ENCODE measurements at regions not wholly inside any gene's neighbourhood (a gene's known extent, or its start where the extent isn't known, plus 50 kb on each side); places are given as distances from the start of the nearest gene placed in this dataset.

DNA sequence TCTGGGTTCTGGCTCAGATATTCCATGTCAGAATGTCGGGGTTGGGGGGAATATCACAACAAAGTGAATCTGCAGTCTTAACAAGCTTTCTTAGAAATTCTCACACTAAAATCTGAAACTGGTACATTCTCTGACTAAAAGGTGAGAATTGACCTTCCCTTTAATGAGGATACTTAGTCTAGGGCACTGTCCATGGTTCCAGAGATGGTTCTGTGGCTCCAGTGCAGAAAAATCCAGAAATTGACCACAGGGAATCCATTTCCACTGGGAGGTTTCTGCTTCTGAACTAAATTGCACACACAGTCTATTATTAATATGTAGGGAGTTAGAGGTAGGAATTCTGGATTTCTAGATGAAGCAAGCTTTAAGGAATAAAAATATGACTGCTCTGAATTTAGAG lies 171.6 kb upstream of the OBI1 start:
- TF ChIP-seq, protein P1, sequence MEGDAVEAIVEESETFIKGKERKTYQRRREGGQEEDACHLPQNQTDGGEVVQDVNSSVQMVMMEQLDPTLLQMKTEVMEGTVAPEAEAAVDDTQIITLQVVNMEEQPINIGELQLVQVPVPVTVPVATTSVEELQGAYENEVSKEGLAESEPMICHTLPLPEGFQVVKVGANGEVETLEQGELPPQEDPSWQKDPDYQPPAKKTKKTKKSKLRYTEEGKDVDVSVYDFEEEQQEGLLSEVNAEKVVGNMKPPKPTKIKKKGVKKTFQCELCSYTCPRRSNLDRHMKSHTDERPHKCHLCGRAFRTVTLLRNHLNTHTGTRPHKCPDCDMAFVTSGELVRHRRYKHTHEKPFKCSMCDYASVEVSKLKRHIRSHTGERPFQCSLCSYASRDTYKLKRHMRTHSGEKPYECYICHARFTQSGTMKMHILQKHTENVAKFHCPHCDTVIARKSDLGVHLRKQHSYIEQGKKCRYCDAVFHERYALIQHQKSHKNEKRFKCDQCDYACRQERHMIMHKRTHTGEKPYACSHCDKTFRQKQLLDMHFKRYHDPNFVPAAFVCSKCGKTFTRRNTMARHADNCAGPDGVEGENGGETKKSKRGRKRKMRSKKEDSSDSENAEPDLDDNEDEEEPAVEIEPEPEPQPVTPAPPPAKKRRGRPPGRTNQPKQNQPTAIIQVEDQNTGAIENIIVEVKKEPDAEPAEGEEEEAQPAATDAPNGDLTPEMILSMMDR (IDR thresholded peaks at IDR 0.05) = no peak
- intact Hi-C loops (cut with DNase I) = no loop called here
- ATAC-seq (no peak), DNase-seq (no peak)
- Histone ChIP-seq H3K27ac (no peak overlapping the region), H3K27me3 (ENCODE audit: low read depth) (no peaks in the 10 kb centered on the region), H3K4me1 (no peaks in the 10 kb centered on the region), H3K36me3 (no peaks in the 10 kb centered on the region), H3K9me3 (no peaks in the 10 kb centered on the region), H3K4me3 (no peak overlapping the region)

DNA sequence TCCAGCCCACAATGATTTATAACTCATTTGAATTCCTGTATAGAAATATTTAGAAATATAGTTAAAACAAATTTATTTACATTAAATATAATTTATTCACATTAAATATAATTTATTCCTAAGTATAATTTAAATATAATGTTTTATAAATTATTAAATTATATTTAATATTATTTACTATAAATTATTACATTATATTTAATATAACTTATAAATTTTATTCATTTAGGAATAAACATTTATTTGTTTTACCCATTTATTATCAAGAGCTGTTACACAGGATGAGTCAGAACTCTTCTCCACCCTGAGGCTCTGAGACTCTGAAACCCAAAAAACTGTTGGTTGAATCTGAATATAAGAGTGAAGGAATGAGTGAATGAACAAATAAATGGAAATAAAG lies 170.9 kb upstream of the OBI1 start:
- DNase-seq = no peak
- no peaks in the 10 kb centered on the region for H3K36me3 ChIP-seq
- intact Hi-C loops (cut with DNase I) = no loop called here
- TF ChIP-seq, protein P1 (IDR thresholded peaks at IDR 0.05) = no peak
- no peak overlapping the region for H3K4me3 ChIP-seq
- H3K27me3 ChIP-seq (ENCODE audit: low read depth) = no peaks in the 10 kb centered on the region
- H3K9me3 ChIP-seq = no peaks in the 10 kb centered on the region
- no peak overlapping the region for H3K27ac ChIP-seq
- no peak for ATAC-seq
- H3K4me1 ChIP-seq = no peaks in the 10 kb centered on the region

DNA sequence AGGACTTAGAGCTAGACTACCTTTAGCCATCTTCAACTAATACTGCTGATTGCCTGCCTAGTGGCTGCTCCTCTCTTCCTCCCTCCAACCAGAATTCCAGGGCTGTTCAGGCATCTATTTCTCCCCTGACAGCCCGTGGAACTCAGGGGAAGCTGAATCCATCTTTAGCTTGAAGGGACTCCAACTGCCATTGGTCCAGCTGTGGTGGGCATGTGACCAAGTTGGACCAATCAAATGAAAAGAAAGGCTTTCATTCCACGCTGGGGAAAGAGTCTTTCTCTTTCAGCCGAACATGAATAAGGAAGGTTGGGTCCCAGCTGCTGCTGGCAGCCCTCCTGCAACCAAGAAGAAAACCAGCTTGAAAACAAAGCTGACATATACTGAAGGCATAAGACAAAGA lies 168.5 kb upstream of the OBI1 start:
- H3K9me3 ChIP-seq = no peaks in the 10 kb centered on the region
- H3K27me3 ChIP-seq (ENCODE audit: low read depth) = no peaks in the 10 kb centered on the region
- H3K36me3 ChIP-seq = no peaks in the 10 kb centered on the region
- no peak overlapping the region for H3K27ac ChIP-seq
- intact Hi-C loops (cut with DNase I) = no loop called here
- ATAC-seq (no peak), DNase-seq (no peak)
- no peak overlapping the region for H3K4me3 ChIP-seq
- TF ChIP-seq, protein P1 (IDR thresholded peaks at IDR 0.05) = no peak
- H3K4me1 ChIP-seq = no peaks in the 10 kb centered on the region

DNA sequence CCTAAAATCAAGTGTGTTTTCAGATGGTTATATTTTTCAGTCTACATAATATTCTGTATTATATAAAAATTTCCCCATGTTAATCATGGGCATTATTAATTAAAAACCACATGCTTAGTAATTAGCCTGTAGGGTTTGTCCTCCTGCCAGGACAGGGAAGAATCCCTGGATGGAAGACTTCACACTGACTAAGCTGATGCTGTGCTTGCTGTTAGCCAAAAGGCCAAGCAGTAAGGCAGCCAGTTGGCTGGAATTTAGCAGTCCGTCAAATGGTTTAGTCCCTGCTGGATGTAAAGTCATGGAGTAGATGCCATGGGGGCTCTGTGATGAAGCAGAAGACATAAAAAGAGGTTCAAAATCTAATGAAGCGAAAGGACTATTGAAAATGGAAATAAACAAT lies 168.0 kb upstream of the OBI1 start:
- Histone ChIP-seq H3K27ac (no peak overlapping the region), H3K4me3 (no peak overlapping the region), H3K9me3 (no peaks in the 10 kb centered on the region), H3K36me3 (no peaks in the 10 kb centered on the region), H3K4me1 (no peaks in the 10 kb centered on the region), H3K27me3 (ENCODE audit: low read depth) (no peaks in the 10 kb centered on the region)
- no peak for DNase-seq
- ATAC-seq = no peak
- intact Hi-C loops (cut with DNase I) = no loop called here
- TF ChIP-seq, protein P1 (IDR thresholded peaks at IDR 0.05) = no peak

DNA sequence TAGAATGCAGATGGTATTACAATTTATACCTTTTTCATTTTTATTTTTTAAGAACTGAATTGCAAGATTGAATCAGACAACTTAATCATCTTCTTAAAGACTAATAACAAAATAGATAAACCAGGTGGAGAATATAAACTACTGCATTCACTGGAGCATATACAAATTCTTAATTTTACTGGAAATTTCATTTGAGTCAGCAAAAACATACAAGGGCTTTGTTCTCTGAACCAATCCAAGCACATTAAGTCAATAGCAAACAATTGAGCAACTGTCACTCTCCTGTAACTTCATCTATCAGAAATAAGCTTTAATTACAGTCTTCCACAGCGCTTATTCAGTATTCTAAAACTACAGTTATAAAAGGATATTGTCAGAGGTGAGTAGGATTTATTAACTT lies 167.4 kb upstream of the OBI1 start:
- ATAC-seq = no peak
- Histone ChIP-seq H3K4me3 (no peak overlapping the region), H3K27ac (no peak overlapping the region)

More for the DNA sequence above, 167.4 kb upstream of the OBI1 start:
- H3K9me3 ChIP-seq = no peaks in the 10 kb centered on the region
- H3K36me3 ChIP-seq = no peaks in the 10 kb centered on the region
- TF ChIP-seq, protein P1 (IDR thresholded peaks at IDR 0.05) = no peak
- no peaks in the 10 kb centered on the region for H3K27me3 ChIP-seq (ENCODE audit: low read depth)
- intact Hi-C loops (cut with DNase I) = no loop called here
- no peak for DNase-seq
- H3K4me1 ChIP-seq = no peaks in the 10 kb centered on the region

Data from lower lobe of right lung (tissue), 2 donors.